Lower leg skin (tissue), 3 donors: ENCODE measurements at regions not wholly inside any gene's neighbourhood (a gene's known extent, or its start where the extent isn't known, plus 50 kb on each side); places are given as distances from the start of the nearest gene placed in this dataset.

ENCODE experiments used
- POLR2A ChIP-seq, 2 donors: fragments of 450-650 bp; IDR thresholded peaks; one replicate each; pipeline ENCODE4 v1.6.1; 2016 to 2017; ENCODE audit warnings: antibody characterized with exemption in 2 of 2, mild to moderate bottlenecking in 1 of 2, moderate library complexity in 1 of 2
- TF ChIP-seq, protein P1 (sequence below), 3 donors: fragments of 450-650 bp; IDR thresholded peaks; one replicate each; pipeline ENCODE4 v1.5.1; 2016; ENCODE audit warnings: antibody characterized with exemption in 3 of 3, mild to moderate bottlenecking in 3 of 3, moderate library complexity in 2 of 3

DNA sequence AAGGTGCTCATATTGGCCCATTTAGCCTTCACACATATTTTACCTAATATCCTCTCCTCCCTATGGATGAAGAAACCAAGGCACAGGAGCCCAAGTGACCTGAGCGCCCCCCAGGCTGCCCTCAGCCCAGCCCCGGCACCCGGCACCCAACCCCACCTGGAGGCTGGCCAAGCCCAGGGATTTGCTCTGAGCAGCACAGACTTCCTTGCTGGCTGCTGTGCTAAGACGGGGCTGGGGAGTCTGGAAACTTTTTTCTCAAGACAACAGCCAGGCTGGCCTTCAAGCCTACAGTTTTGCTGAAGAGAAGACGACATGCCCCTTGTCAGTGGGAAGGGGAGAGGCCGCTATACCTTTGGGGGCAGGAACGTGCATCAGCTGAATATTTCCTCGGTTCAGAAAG is 52.7 kb upstream of the LAMA1 start:
- TF ChIP-seq, protein P1, sequence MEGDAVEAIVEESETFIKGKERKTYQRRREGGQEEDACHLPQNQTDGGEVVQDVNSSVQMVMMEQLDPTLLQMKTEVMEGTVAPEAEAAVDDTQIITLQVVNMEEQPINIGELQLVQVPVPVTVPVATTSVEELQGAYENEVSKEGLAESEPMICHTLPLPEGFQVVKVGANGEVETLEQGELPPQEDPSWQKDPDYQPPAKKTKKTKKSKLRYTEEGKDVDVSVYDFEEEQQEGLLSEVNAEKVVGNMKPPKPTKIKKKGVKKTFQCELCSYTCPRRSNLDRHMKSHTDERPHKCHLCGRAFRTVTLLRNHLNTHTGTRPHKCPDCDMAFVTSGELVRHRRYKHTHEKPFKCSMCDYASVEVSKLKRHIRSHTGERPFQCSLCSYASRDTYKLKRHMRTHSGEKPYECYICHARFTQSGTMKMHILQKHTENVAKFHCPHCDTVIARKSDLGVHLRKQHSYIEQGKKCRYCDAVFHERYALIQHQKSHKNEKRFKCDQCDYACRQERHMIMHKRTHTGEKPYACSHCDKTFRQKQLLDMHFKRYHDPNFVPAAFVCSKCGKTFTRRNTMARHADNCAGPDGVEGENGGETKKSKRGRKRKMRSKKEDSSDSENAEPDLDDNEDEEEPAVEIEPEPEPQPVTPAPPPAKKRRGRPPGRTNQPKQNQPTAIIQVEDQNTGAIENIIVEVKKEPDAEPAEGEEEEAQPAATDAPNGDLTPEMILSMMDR (IDR thresholded peaks at IDR 0.05), result no peak
- no peak for TF ChIP-seq POLR2A (IDR thresholded peaks at IDR 0.05)
